Heart left ventricle (tissue), 13 donors: ENCODE measurements at regions not wholly inside any gene's neighbourhood (a gene's known extent, or its start where the extent isn't known, plus 50 kb on each side); places are given as distances from the start of the nearest gene placed in this dataset.

Experiments used
- CTCF ChIP-seq, 12 donors: fragments of 200-600 bp; sonication (generic) in 4 of 12; IDR thresholded peaks; one replicate each; pipeline versions ENCODE4 v1.5.0 to v1.8.0; 2018 to 2022; ENCODE audit warnings: antibody characterized with exemption in 12 of 12, mild to moderate bottlenecking in 5 of 12
- POLR2A ChIP-seq, 2 donors: fragments of 450-650 bp; IDR thresholded peaks; one replicate each; pipeline ENCODE4 v1.6.1; 2017; ENCODE audit warnings: antibody characterized with exemption in 2 of 2, mild to moderate bottlenecking in 2 of 2, moderate library complexity in 2 of 2
- donor health status: ischemic (EF 13 %, LVEDD 7.1; RV severe dilation, severe dysfunction).
- donor health status: DM: no; HTN: yes; CAD: no.
- donor health status: DM: no; HTN: no; CAD: no.
- donor health status: ischemic (EF 25% LVEDD 6.9; RV normal size, moderate dysfunction).
- donor health status: ischemic (EF 25% LVEDD 5.7; RV mildly dilated, moderate dysfunction).
- donor health status: ischemic (EF 35%, LVEDD 5.7; RV mildly dilated, moderate dysfunction).
- donor health status: nonischemic (EF 11% LVEDD 7.7; RV severe dilation, severe dysfunction).
- donor health status: DM: yes; HTN: yes; CAD: no.
- donor health status: PGD.
- donor health status: ischemic (EF 29% LVEDD 5.4; RV normal size, mild dysfunction).
- donor health status: nonischemic (EF 23%, LVEDD 6.1; RV moderate dilation, normal function).

- TF ChIP-seq CTCF (IDR thresholded peaks at IDR 0.05) (no peak), POLR2A (IDR thresholded peaks at IDR 0.05) (no peak)
Measured at GRCh38 chr6:132052096-132052495, 100.9 kb upstream of the CCN2 start.
